Mesendoderm (in vitro differentiated cells): ENCODE measurements at regions not wholly inside any gene's neighbourhood (a gene's known extent, or its start where the extent isn't known, plus 50 kb on each side); places are given as distances from the start of the nearest gene placed in this dataset.

Source experiments
- DNase-seq: peaks from one replicate; pipeline ENCODE4 v3.0.0; 2013
- H2AK5ac ChIP-seq: 2 replicates; pipeline ENCODE4 v1.6.1; 2013; ENCODE audit warnings: low read length, inconsistent platforms
- H2BK120ac ChIP-seq: 2 replicates; pipeline ENCODE4 v1.6.1; 2013; ENCODE audit warnings: low read depth, mild to moderate bottlenecking, low read length, moderate library complexity, mixed read lengths
- H2BK15ac ChIP-seq: replicated peaks from 2 replicates; pipeline ENCODE4 v1.6.1; 2013; ENCODE audit warnings: low read depth, mild to moderate bottlenecking, moderate library complexity
- H2BK5ac ChIP-seq: 2 replicates; pipeline ENCODE4 v1.6.1; 2013; ENCODE audit warnings: low read length, inconsistent platforms
- H3K18ac ChIP-seq: 2 replicates; pipeline ENCODE4 v1.6.1; 2013; ENCODE audit warnings: mild to moderate bottlenecking, low read length, mixed read lengths
- H3K23ac ChIP-seq: one replicate; pipeline ENCODE4 v1.6.1; 2013; ENCODE audit warnings: low read length
- H3K27ac ChIP-seq: 2 replicates; pipeline ENCODE4 v1.5.1; 2013; ENCODE audit warnings: low read depth, mild to moderate bottlenecking, inconsistent platforms, low read length, moderate library complexity
- H3K27me3 ChIP-seq: 2 replicates; pipeline ENCODE4 v1.6.1; 2013; ENCODE audit warnings: low read length, control low read depth, mild to moderate bottlenecking, inconsistent platforms; ENCODE audit not compliant: insufficient read depth, poor library complexity
- H3K36me3 ChIP-seq: 2 replicates; pipeline ENCODE4 v1.6.1; 2013; ENCODE audit warnings: low read length, inconsistent platforms; ENCODE audit not compliant: control insufficient read depth, insufficient read depth
- H3K4ac ChIP-seq: one replicate; pipeline ENCODE4 v1.6.1; 2013; ENCODE audit warnings: low read depth, mild to moderate bottlenecking, low read length, moderate library complexity
- H3K4me1 ChIP-seq: 2 replicates; pipeline ENCODE4 v1.6.1; 2013; ENCODE audit warnings: low read depth, low read length, inconsistent platforms; ENCODE audit not compliant: control insufficient read depth
- H3K4me2 ChIP-seq: 2 replicates; pipeline ENCODE4 v1.6.1; 2013; ENCODE audit warnings: low read length
- H3K4me3 ChIP-seq: 2 replicates; pipeline ENCODE4 v1.5.1; 2013; ENCODE audit warnings: mild to moderate bottlenecking, low read length
- H3K56ac ChIP-seq: one replicate; pipeline ENCODE4 v1.6.1; 2013; ENCODE audit warnings: low read length
- H3K79me1 ChIP-seq: 2 replicates; pipeline ENCODE4 v1.6.1; 2013; ENCODE audit warnings: low read length, inconsistent platforms
- H3K79me2 ChIP-seq: 2 replicates; pipeline ENCODE4 v1.6.1; 2013; ENCODE audit warnings: mild to moderate bottlenecking, low read length; ENCODE audit not compliant: control insufficient read depth, insufficient read depth
- H3K9ac ChIP-seq: 2 replicates; pipeline ENCODE4 v1.6.1; 2013; ENCODE audit warnings: low read length, inconsistent platforms
- H4K5ac ChIP-seq: one replicate; pipeline ENCODE4 v1.6.1; 2013; ENCODE audit warnings: low read length
- H4K8ac ChIP-seq: one replicate; pipeline ENCODE4 v1.6.1; 2013; ENCODE audit warnings: low read depth, mild to moderate bottlenecking, control low read depth, low read length, moderate library complexity
- WGBS: extraction: QIAGEN DNeasy Blood & Tissue Kit; methylation state at CpG from one replicate; pipeline ENCODE4 v1.1.7; 2013; ENCODE audit warnings: low lambda C conversion rate, missing lambda C conversion rate; ENCODE audit not compliant: insufficient coverage; ENCODE audit errors: extremely low coverage; 5-methylcytosine and 5-hydroxymethylcytosine counted together

- no peaks in the 10 kb centered on the region for H3K4me1 ChIP-seq
- no peaks in the 10 kb centered on the region for H3K79me1 ChIP-seq
- no peaks in the 10 kb centered on the region for H3K79me2 ChIP-seq
- H3K4ac ChIP-seq: no peak overlapping the region
- H3K27ac ChIP-seq: no peak overlapping the region
- no peaks in the 10 kb centered on the region for H3K36me3 ChIP-seq
- H4K5ac ChIP-seq: no peak overlapping the region
- no peaks in the 10 kb centered on the region for H3K27me3 ChIP-seq
- no peak overlapping the region for H2BK15ac ChIP-seq
- H3K56ac ChIP-seq: no peak overlapping the region
- no peak overlapping the region for H2BK120ac ChIP-seq
- no CpG with 5 or more reads among the region's 7 CpGs for WGBS
- H3K23ac ChIP-seq: no peak overlapping the region
- H3K9ac ChIP-seq: no peak overlapping the region
- H3K4me2 ChIP-seq: no peak overlapping the region
- H2BK5ac ChIP-seq: no peak overlapping the region
- no peak overlapping the region for H3K18ac ChIP-seq
- no peak overlapping the region for H4K8ac ChIP-seq
- no peak for DNase-seq
- no peak overlapping the region for H2AK5ac ChIP-seq
- no peak overlapping the region for H3K4me3 ChIP-seq
Measured at GRCh38 chr6:169981969-169982368, 230.5 kb downstream of the ERMARD start.

GRCh38 chr6:169981568-169981967, 230.1 kb downstream of the ERMARD start:
- H2BK5ac ChIP-seq: no peak overlapping the region
- H3K18ac ChIP-seq: no peak overlapping the region
- no peak overlapping the region for H3K56ac ChIP-seq
- no peak overlapping the region for H3K4me2 ChIP-seq
- H2AK5ac ChIP-seq: no peak overlapping the region
- H3K4ac ChIP-seq: no peak overlapping the region
- H3K79me2 ChIP-seq: no peaks in the 10 kb centered on the region
- H3K79me1 ChIP-seq: no peaks in the 10 kb centered on the region
- WGBS: no CpG with 5 or more reads among the region's 6 CpGs
- no peak overlapping the region for H2BK120ac ChIP-seq
- no peak overlapping the region for H3K9ac ChIP-seq
- no peak overlapping the region for H2BK15ac ChIP-seq
- no peak overlapping the region for H3K23ac ChIP-seq
- H4K5ac ChIP-seq: no peak overlapping the region
- no peak for DNase-seq
- no peak overlapping the region for H3K4me3 ChIP-seq
- H3K27ac ChIP-seq: no peak overlapping the region
- H3K4me1 ChIP-seq: no peaks in the 10 kb centered on the region
- no peak overlapping the region for H4K8ac ChIP-seq
- no peaks in the 10 kb centered on the region for H3K27me3 ChIP-seq
- no peaks in the 10 kb centered on the region for H3K36me3 ChIP-seq

- no peak overlapping the region for H3K18ac ChIP-seq
- no peak for DNase-seq
- no peak overlapping the region for H3K9ac ChIP-seq
- H3K23ac ChIP-seq: no peak overlapping the region
- no peak overlapping the region for H2BK120ac ChIP-seq
- no peak overlapping the region for H3K27ac ChIP-seq
- no peaks in the 10 kb centered on the region for H3K27me3 ChIP-seq
- H2BK5ac ChIP-seq: no peak overlapping the region
- no peak overlapping the region for H2BK15ac ChIP-seq
- H3K79me2 ChIP-seq: no peaks in the 10 kb centered on the region
- no peak overlapping the region for H3K4ac ChIP-seq
- H3K4me2 ChIP-seq: no peak overlapping the region
- H3K79me1 ChIP-seq: no peaks in the 10 kb centered on the region
- no CpG with 5 or more reads among the region's 14 CpGs for WGBS
- H3K56ac ChIP-seq: no peak overlapping the region
- no peak overlapping the region for H4K5ac ChIP-seq
- H3K4me3 ChIP-seq: no peak overlapping the region
- H2AK5ac ChIP-seq: no peak overlapping the region
- no peaks in the 10 kb centered on the region for H3K36me3 ChIP-seq
- no peaks in the 10 kb centered on the region for H3K4me1 ChIP-seq
- no peak overlapping the region for H4K8ac ChIP-seq
Measured at GRCh38 chr6:169980826-169981450, 229.5 kb downstream of the ERMARD start.

GRCh38 chr6:169979873-169980432, 228.5 kb downstream of the ERMARD start:
- Histone ChIP-seq H3K36me3 (no peaks in the 10 kb centered on the region), H2BK15ac (no peak overlapping the region), H3K56ac (no peak overlapping the region), H3K18ac (no peak overlapping the region), H2AK5ac (no peak overlapping the region), H3K23ac (no peak overlapping the region), H4K8ac (no peak overlapping the region), H3K9ac (no peak overlapping the region), H3K4me3 (no peak overlapping the region), H2BK120ac (no peak overlapping the region), H4K5ac (no peak overlapping the region), H2BK5ac (no peak overlapping the region), H3K27me3 (no peaks in the 10 kb centered on the region), H3K79me1 (no peaks in the 10 kb centered on the region), H3K27ac (no peak overlapping the region), H3K4me2 (no peak overlapping the region), H3K4ac (no peak overlapping the region), H3K4me1 (no peaks in the 10 kb centered on the region), H3K79me2 (no peaks in the 10 kb centered on the region)
- WGBS: no CpG with 5 or more reads among the region's 14 CpGs
- DNase-seq: no peak

GRCh38 chr6:169978615-169979161, 227.3 kb downstream of the ERMARD start:
- no peak for DNase-seq
- Histone ChIP-seq H3K27me3 (no peaks in the 10 kb centered on the region), H3K27ac (no peak overlapping the region), H2BK120ac (no peak overlapping the region), H3K23ac (no peak overlapping the region), H3K4me3 (no peak overlapping the region), H3K4me2 (no peak overlapping the region), H2BK15ac (no peak overlapping the region), H3K79me1 (no peaks in the 10 kb centered on the region), H4K8ac (no peak overlapping the region), H3K79me2 (no peaks in the 10 kb centered on the region), H3K4me1 (no peaks in the 10 kb centered on the region), H3K56ac (no peak overlapping the region), H3K9ac (no peak overlapping the region), H3K4ac (no peak overlapping the region), H2AK5ac (no peak overlapping the region), H3K18ac (no peak overlapping the region), H3K36me3 (no peaks in the 10 kb centered on the region), H2BK5ac (no peak overlapping the region), H4K5ac (no peak overlapping the region)
- WGBS: no CpG with 5 or more reads among the region's 26 CpGs
